ENCODE measurements at regions not wholly inside any gene's neighbourhood (a gene's known extent, or its start where the extent isn't known, plus 50 kb on each side); places are given as distances from the start of the nearest gene placed in this dataset.

DNA sequence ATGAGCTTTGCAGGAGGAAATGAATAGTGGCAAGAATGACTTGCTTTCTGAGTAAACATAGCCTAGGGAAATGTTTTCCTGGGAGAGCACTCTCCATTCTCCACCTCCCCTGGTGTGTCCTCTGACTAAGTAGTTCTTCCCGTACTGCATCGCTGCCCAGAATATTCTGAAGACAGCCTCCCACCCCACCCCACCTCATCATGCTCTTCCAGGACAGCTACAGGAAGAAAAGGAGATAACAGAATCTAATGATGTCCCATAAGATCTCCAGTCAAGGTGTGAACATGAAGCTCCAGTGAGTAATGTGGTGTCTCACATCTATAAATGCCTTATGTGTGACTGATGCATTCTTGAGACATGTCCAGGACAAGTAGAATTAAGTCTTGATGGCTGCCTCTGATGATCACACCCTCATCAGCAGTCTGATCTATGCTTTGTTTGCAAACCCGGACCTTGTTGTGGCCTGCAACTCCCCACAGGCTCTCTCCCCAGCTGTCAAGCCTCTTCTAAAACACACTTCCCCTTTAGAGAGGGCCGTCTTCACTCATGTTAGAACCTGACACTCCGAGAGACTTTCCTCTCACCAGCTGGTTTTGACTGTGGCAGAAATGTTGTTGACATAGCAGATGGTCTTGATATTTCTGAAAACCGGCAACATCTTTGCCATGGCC, 183.0 kb downstream of the CYYR1 start:
- no peak for TF ChIP-seq CTCF (IDR thresholded peaks at IDR 0.05)
- no peak for TF ChIP-seq POLR2A (IDR thresholded peaks at IDR 0.05)
